ENCODE measurements at regions not wholly inside any gene's neighbourhood (a gene's known extent, or its start where the extent isn't known, plus 50 kb on each side); places are given as distances from the start of the nearest gene placed in this dataset.

DNA sequence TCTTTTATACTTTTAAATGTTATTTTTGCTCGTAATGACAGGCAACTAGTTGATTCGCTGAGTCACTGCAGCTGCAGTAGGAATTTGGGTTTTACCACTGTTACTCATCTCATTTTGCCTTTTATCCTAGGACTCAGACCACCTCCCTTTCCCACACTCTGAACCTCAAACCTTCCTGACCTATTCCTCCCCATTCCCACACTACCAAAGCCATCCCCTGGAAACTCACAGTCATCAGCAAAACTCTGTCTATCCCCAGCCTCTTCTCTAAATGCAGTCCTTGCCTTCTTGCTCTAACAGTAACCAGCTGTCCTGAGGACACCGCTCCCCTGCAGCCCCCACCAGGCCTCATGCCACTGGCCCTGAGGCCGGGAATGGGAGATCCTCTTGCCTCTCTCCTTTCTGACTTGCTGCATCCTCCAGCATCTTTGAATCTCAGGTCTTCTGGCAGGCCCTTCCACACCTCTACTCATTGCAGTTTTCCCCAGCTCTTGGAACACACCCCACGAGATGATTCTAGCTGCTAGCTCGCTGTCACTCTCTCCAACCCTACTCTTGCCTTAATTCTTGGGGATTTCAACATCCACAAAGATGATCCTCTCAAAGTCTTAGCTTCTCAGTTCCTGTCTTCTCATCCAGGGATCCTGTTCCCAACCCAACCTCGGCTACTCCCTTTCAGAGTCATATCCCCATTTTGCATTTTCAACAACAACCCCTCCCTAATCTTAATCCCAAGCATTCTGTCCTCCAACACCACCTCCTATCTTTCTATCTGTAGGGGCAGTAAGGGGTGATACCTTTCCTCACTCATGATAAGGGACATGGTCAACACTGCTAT lies 55.9 kb upstream of the C3orf80 start:
- DNase-seq (ENCODE audit: low spot score), result no peak

DNA sequence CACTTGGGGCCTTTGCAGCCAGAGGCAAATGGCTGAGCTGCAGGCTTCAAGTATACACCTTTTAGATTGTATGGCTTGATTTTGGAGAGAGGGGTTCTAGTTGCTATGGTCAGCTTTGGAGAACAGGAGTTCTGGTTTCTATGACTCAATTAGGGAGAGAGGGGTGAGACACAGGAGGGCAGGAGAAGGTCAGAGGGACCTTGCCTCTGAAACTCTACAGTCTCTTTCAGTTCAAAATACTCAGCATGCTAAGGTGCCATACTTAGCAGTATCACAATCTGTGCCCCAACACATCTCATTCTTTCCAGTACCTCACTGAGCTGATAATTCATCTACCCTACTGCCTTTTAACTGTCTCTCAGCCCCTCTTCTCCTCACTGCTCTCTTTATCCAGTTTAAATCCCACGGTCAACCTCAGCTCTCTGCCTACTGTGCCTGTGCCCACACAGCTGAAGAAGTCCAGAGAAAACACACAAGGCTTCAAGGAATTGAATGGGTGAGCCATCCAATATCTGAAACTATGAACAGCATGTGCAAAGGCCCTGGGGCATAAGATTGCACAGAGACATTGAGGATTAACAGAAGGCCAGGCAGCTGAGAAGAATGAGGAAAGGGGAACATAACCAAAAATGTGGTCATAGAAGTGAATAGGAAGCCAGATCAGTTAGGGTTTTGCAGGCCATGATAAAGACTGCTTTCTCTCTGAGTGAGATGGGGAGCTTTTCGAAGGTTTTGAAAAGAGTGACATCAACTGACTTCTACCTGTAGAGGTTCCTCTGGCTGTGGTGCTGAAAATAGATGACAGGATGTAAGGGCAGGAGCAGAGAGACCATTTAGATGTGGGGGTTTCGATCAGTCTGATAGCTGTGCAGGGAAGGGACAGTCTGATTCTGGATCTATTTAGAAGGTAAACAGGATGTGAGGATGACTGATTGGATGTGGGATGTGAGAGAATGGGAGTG lies 54.5 kb upstream of the C3orf80 start:
- DNase-seq (ENCODE audit: low spot score), result no peak

DNA sequence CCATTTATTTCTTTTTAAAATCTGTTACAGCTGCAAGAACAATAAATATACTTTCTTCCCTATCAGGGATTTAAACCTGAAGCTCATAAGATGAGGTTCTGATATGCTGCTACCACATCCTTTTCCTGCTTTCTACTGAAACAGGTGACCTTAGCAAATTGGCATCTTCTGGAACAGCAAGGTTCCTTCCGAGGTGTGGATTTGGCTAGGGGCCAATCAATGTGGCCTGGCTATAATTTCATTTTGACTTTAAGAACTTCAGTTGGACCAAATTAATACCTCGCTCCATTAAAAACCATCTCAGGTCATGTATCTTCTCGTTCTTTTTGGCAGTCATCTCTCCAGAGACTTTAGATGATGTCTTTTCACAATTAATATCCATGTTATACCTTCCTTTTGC lies 53.4 kb upstream of the C3orf80 start:
- DNase-seq (ENCODE audit: low spot score), result no peak

DNA sequence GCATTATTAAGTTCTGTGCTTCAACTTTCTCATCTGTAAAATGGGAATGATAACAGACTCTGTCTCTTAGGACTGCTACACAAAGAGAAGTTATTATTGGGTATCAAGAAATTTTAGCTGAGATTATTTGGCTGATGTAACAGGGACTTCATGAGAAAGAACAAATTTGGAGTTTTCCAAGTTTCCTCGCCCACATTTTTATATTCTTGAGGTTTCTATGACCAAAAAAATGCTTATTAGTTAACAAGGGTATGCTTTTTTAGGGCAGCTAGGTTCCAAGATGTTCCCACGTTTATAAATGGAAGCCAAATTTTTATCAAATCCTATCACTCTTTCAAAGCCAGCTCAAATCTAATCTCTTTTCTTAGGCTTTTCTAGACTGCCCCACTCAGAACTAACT lies 50.6 kb upstream of the C3orf80 start:
- DNase-seq (ENCODE audit: low spot score), result no peak

Data from activated CD4-positive, alpha-beta T cell treated with anti-CD3 and anti-CD28 coated beads, Interleukin-2, Interleukin-4, amounts not matched to agents 100 ng/mL and 50 ng/mL, durations not matched to agents 16 hours and 8 hours (primary cell).